Forelimb muscle (tissue), 1 donor: ENCODE measurements at regions not wholly inside any gene's neighbourhood (a gene's known extent, or its start where the extent isn't known, plus 50 kb on each side); places are given as distances from the start of the nearest gene placed in this dataset.
A peak's percentile ranks its signal among the peaks of the same experiment; 100 is the strongest.

Experiments used
- DNase-seq: peaks from one replicate; pipeline ENCODE4 v3.0.0-alpha.2; 2013; ENCODE audit warnings: low read depth

- no peak for DNase-seq
These were observed 249.1 kb downstream of the COL12A1 start for GRCh38 chr6:74956559-74957428.

- no peak for DNase-seq
These were observed 252.1 kb downstream of the COL12A1 start for GRCh38 chr6:74953708-74954107.

DNA sequence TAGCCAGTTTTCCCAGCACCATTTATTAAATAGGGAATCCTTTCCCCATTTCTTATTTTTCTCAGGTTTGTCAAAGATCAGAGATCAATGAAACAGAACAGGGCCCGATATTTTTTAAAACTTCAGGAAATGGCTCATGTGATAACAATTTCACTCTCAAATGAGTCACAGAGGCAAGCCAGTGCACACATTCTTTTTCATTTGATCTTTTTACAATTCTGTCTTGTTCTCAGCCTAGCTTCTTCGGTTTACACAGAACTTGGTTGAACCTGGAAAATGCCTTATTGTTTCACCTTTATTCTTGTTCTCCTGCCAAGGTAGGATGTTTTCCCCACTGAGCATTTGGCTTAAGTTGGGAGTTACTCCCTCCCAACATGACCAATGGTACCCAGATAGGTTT is 258.9 kb downstream of the COL12A1 start:
- no peak for DNase-seq

GRCh38 chr6:74942130-74942529 is 263.7 kb downstream of the COL12A1 start:
- no peak for DNase-seq

GRCh38 chr6:74941424-74941823 is 264.4 kb downstream of the COL12A1 start:
- peak; percentile 76 for DNase-seq

- DNase-seq: no peak
These were observed 265.9 kb downstream of the COL12A1 start for GRCh38 chr6:74939721-74940620.

GRCh38 chr6:74939151-74939708 is 266.6 kb downstream of the COL12A1 start:
- DNase-seq: no peak

GRCh38 chr6:74937936-74938335 is 267.9 kb downstream of the COL12A1 start:
- DNase-seq: no peak

- no peak for DNase-seq
These were observed 269.0 kb downstream of the COL12A1 start for GRCh38 chr6:74936886-74937285.

- no peak for DNase-seq
These were observed 273.5 kb downstream of the COL12A1 start for GRCh38 chr6:74932232-74932888.

GRCh38 chr6:74931558-74931957 is 274.3 kb downstream of the COL12A1 start:
- peak; percentile 57 for DNase-seq

- DNase-seq: no peak
These were observed 277.6 kb downstream of the COL12A1 start for GRCh38 chr6:74928203-74928602.

DNA sequence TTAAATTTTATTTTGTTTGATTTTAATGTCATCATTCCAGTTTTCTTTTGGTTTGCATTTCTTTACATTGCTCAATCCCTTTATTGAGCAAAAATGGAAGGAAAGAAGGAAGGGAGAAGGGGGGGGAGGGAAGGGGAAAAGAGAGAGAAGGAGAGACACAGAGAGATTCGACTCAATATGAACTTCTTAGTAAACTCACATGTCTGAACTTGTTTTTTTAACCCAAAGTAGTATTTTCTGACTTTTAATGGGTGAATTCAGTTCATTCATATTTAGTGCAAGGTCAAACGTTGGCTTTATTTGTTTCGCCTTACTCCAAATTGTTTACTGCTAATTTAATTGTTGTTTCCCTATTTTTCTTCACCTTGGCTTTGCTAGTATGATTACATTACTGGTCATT is 278.6 kb downstream of the COL12A1 start:
- DNase-seq: no peak

- no peak for DNase-seq
These were observed 280.2 kb downstream of the COL12A1 start for GRCh38 chr6:74925683-74926082.

- DNase-seq: no peak
These were observed 291.0 kb downstream of the COL12A1 start for GRCh38 chr6:74914888-74915287.

- no peak for DNase-seq
These were observed 293.6 kb downstream of the COL12A1 start for GRCh38 chr6:74912234-74912633.

GRCh38 chr6:74902846-74903245 is 303.0 kb downstream of the COL12A1 start:
- DNase-seq: no peak

DNA sequence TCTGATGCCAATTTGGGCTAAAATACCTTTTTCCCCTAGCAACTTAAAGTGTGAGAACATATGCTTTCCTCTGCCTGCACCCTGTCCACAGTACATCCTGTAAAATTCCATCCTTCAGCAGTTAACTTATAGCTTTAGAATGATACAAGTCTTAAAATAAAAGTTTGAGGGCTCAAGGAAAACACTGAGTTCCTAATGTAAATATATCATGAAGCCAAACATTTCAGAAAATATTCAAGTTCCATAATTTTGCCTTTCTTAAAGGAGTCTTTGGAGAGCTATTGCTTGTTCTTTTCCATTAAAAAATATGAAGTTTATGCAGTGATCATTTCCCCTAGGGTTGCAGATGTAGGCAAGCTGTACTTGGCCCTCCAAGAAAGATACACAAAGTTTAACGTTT is 303.8 kb downstream of the COL12A1 start:
- peak; percentile 75 for DNase-seq

- no peak for DNase-seq
These were observed 304.3 kb downstream of the COL12A1 start for GRCh38 chr6:74901576-74901975.

- DNase-seq: no peak
These were observed 306.4 kb downstream of the COL12A1 start for GRCh38 chr6:74899416-74899815.

DNA sequence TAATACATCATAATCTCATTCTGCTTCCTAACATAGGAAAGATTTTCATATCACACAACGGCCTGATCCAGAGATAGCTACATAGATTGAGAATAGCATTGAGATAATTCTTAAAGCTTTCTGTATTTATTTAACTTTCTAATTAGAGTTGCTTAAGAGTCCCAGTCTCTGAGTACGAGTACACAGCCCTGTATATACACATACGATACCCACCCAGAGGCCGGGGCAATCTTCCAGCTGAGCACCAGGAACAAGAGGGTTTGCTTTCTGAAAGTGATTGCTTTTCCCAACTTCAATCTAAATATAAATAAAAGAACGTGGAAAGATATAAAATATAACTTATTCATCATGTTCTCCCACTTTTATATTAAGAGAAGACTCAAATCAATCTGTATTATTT is 313.8 kb downstream of the COL12A1 start:
- DNase-seq: no peak

GRCh38 chr6:74891349-74891831 is 314.5 kb downstream of the COL12A1 start:
- no peak for DNase-seq
